Liver (tissue), 8 donors: ENCODE measurements at regions not wholly inside any gene's neighbourhood (a gene's known extent, or its start where the extent isn't known, plus 50 kb on each side); places are given as distances from the start of the nearest gene placed in this dataset.

Experiments used
- DNase-seq: peaks from one replicate; pipeline ENCODE4 v3.0.0-alpha.2; 2017; ENCODE audit warnings: low spot score
- H3K27ac ChIP-seq, 2 donors: one replicate each; pipeline ENCODE4 v1.7.0; 2013; ENCODE audit warnings: inconsistent platforms in 2 of 2, low read length in 2 of 2, control low read depth in 1 of 2, low read depth in 1 of 2, mild to moderate bottlenecking in 1 of 2
- H3K27me3 ChIP-seq, 4 donors: one replicate each; pipeline versions ENCODE4 v1.6.1 to v1.7.0; 2013; ENCODE audit warnings: low read length in 3 of 4, inconsistent platforms in 1 of 4, mild to moderate bottlenecking in 1 of 4, moderate library complexity in 1 of 4; ENCODE audit not compliant: control insufficient read depth in 4 of 4, insufficient read depth in 4 of 4
- H3K36me3 ChIP-seq, 4 donors: one replicate each; pipeline versions ENCODE4 v1.6.1 to v1.7.0; 2013; ENCODE audit warnings: low read length in 3 of 4, mild to moderate bottlenecking in 3 of 4, low read depth in 1 of 4, moderate library complexity in 1 of 4; ENCODE audit not compliant: control insufficient read depth in 4 of 4, insufficient read depth in 3 of 4
- H3K4me1 ChIP-seq, 4 donors: one replicate each; pipeline versions ENCODE4 v1.6.1 to v1.7.0; 2013; ENCODE audit warnings: low read length in 3 of 4, mild to moderate bottlenecking in 3 of 4, moderate library complexity in 1 of 4; ENCODE audit not compliant: control insufficient read depth in 4 of 4, insufficient read depth in 4 of 4
- H3K4me3 ChIP-seq, 3 donors: one replicate each; pipeline versions ENCODE4 v1.6.1 to v1.7.0; 2013; ENCODE audit warnings: low read length in 3 of 3, control low read depth in 1 of 3, low read depth in 1 of 3, mild to moderate bottlenecking in 1 of 3
- H3K9ac ChIP-seq, 2 donors: one replicate each; pipeline ENCODE4 v1.7.0; 2013; ENCODE audit warnings: low read length in 2 of 2, mild to moderate bottlenecking in 2 of 2, moderate library complexity in 2 of 2, control low read depth in 1 of 2, low read depth in 1 of 2
- H3K9me3 ChIP-seq, 4 donors: one replicate each; pipeline versions ENCODE4 v1.6.1 to v1.7.0; 2013; ENCODE audit warnings: low read length in 3 of 4; ENCODE audit not compliant: control insufficient read depth in 4 of 4
- ATF3 ChIP-seq: IDR thresholded peaks from 2 replicates; pipeline ENCODE4 v1.6.1; 2016; ENCODE audit warnings: antibody characterized with exemption
- EGR1 ChIP-seq, 2 donors: IDR thresholded peaks; 2 replicates each; pipeline ENCODE4 v1.6.1; 2016 to 2018; ENCODE audit warnings: antibody characterized with exemption in 2 of 2, low read depth in 2 of 2
- FOXA1 ChIP-seq: IDR thresholded peaks from 2 replicates; pipeline ENCODE4 v1.6.1; 2016; ENCODE audit warnings: antibody characterized with exemption
- FOXA2 ChIP-seq: IDR thresholded peaks from 2 replicates; pipeline ENCODE4 v1.6.1; 2016; ENCODE audit warnings: antibody characterized with exemption
- GABPA ChIP-seq, 2 donors: IDR thresholded peaks in 1 of 2; conservative IDR thresholded peaks in 1 of 2; 2 replicates each; pipeline ENCODE4 v1.6.1; 2016; ENCODE audit warnings: antibody characterized with exemption in 2 of 2, mild to moderate bottlenecking in 1 of 2, moderate library complexity in 1 of 2
- HNF4A ChIP-seq, 2 donors: conservative IDR thresholded peaks; 2 replicates each; pipeline ENCODE4 v1.6.1; 2016; ENCODE audit warnings: antibody characterized with exemption in 2 of 2, mild to moderate bottlenecking in 2 of 2
- HNF4G ChIP-seq: IDR thresholded peaks from 2 replicates; pipeline ENCODE4 v1.6.1; 2016; ENCODE audit warnings: antibody characterized with exemption
- JUND ChIP-seq, 2 donors: IDR thresholded peaks; 2 replicates each; pipeline ENCODE4 v1.6.1; 2016; ENCODE audit warnings: antibody characterized with exemption in 2 of 2
- MAX ChIP-seq: IDR thresholded peaks from 2 replicates; pipeline ENCODE4 v1.6.1; 2016; ENCODE audit warnings: antibody characterized with exemption
- NR2F2 ChIP-seq: IDR thresholded peaks from 2 replicates; pipeline ENCODE4 v1.6.1; 2016; ENCODE audit warnings: antibody characterized with exemption
- RXRA ChIP-seq, 2 donors: IDR thresholded peaks; 2 replicates each; pipeline ENCODE4 v1.6.1; 2017 to 2018; ENCODE audit warnings: antibody characterized with exemption in 2 of 2, mild to moderate bottlenecking in 1 of 2
- SP1 ChIP-seq: IDR thresholded peaks from 2 replicates; pipeline ENCODE4 v1.6.1; 2018; ENCODE audit warnings: antibody characterized with exemption, mild to moderate bottlenecking
- TAF1 ChIP-seq: conservative IDR thresholded peaks from 2 replicates; pipeline ENCODE4 v1.6.1; 2016; ENCODE audit warnings: antibody characterized with exemption, mild to moderate bottlenecking
- YY1 ChIP-seq: IDR thresholded peaks from 2 replicates; pipeline ENCODE4 v1.6.1; 2016; ENCODE audit warnings: antibody characterized with exemption, mild to moderate bottlenecking
- ZBTB33 ChIP-seq: IDR thresholded peaks from 2 replicates; pipeline ENCODE4 v1.6.1; 2016; ENCODE audit warnings: antibody characterized with exemption
- WGBS: extraction: QIAGEN DNeasy Blood & Tissue Kit; methylation state at CpG from one replicate; pipeline ENCODE4 v1.1.7; 2013; 5-methylcytosine and 5-hydroxymethylcytosine counted together
- TF ChIP-seq, protein P1 (sequence below): IDR thresholded peaks from 2 replicates; pipeline ENCODE4 v1.6.1; 2016; ENCODE audit warnings: antibody characterized with exemption, mild to moderate bottlenecking
- TF ChIP-seq, protein P2 (sequence below): fragments of 150-350 bp; IDR thresholded peaks from 2 replicates; pipeline ENCODE4 v1.5.1; 2017; ENCODE audit warnings: improper control_type of control experiment, low read depth, low read length; ENCODE audit not compliant: missing input control
- donor health status: healthy.
- donor health status: healthy.
- donor health status: healthy.
- donor health status: healthy.
- donor health status: healthy.

GRCh38 chr3:33971055-33971454 is 172.6 kb downstream of the PDCD6IP start:
- peaks cover 0 to 6% (median 4%) of the 10 kb centered on the region in 4 donors for H3K9me3 ChIP-seq

GRCh38 chr3:33975463-33975862 is 177.0 kb downstream of the PDCD6IP start:
- no peak overlapping the region for H3K4me3 ChIP-seq
- DNase-seq, result no peak
- H3K9ac ChIP-seq, result no peak overlapping the region
- TF ChIP-seq, protein P1, sequence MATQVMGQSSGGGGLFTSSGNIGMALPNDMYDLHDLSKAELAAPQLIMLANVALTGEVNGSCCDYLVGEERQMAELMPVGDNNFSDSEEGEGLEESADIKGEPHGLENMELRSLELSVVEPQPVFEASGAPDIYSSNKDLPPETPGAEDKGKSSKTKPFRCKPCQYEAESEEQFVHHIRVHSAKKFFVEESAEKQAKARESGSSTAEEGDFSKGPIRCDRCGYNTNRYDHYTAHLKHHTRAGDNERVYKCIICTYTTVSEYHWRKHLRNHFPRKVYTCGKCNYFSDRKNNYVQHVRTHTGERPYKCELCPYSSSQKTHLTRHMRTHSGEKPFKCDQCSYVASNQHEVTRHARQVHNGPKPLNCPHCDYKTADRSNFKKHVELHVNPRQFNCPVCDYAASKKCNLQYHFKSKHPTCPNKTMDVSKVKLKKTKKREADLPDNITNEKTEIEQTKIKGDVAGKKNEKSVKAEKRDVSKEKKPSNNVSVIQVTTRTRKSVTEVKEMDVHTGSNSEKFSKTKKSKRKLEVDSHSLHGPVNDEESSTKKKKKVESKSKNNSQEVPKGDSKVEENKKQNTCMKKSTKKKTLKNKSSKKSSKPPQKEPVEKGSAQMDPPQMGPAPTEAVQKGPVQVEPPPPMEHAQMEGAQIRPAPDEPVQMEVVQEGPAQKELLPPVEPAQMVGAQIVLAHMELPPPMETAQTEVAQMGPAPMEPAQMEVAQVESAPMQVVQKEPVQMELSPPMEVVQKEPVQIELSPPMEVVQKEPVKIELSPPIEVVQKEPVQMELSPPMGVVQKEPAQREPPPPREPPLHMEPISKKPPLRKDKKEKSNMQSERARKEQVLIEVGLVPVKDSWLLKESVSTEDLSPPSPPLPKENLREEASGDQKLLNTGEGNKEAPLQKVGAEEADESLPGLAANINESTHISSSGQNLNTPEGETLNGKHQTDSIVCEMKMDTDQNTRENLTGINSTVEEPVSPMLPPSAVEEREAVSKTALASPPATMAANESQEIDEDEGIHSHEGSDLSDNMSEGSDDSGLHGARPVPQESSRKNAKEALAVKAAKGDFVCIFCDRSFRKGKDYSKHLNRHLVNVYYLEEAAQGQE, result no peak
- TF ChIP-seq HNF4G, result no peak
- TF ChIP-seq TAF1, result no peak
- TF ChIP-seq EGR1 (IDR thresholded peaks at IDR 0.05; ENCODE audit: low read depth in 2 of 2), result no peak
- TF ChIP-seq GABPA (IDR thresholded peaks at IDR 0.05 in 1 of 2, conservative IDR thresholded peaks at IDR 0.05 in 1 of 2), result no peak
- no peak for TF ChIP-seq JUND (IDR thresholded peaks at IDR 0.05)
- no peak for TF ChIP-seq ZBTB33
- TF ChIP-seq RXRA (IDR thresholded peaks at IDR 0.05), result no peak
- no peak for TF ChIP-seq FOXA2
- TF ChIP-seq SP1, result no peak
- TF ChIP-seq YY1, result no peak
- TF ChIP-seq, protein P2, sequence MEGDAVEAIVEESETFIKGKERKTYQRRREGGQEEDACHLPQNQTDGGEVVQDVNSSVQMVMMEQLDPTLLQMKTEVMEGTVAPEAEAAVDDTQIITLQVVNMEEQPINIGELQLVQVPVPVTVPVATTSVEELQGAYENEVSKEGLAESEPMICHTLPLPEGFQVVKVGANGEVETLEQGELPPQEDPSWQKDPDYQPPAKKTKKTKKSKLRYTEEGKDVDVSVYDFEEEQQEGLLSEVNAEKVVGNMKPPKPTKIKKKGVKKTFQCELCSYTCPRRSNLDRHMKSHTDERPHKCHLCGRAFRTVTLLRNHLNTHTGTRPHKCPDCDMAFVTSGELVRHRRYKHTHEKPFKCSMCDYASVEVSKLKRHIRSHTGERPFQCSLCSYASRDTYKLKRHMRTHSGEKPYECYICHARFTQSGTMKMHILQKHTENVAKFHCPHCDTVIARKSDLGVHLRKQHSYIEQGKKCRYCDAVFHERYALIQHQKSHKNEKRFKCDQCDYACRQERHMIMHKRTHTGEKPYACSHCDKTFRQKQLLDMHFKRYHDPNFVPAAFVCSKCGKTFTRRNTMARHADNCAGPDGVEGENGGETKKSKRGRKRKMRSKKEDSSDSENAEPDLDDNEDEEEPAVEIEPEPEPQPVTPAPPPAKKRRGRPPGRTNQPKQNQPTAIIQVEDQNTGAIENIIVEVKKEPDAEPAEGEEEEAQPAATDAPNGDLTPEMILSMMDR, result no peak
- TF ChIP-seq MAX, result no peak
- no peak for TF ChIP-seq NR2F2
- WGBS, result 83% methylated on average over 4 of the region's 4 CpGs
- H3K4me1 ChIP-seq, result no peaks in the 10 kb centered on the region
- H3K9me3 ChIP-seq, result peaks cover 0 to 4% (median 3%) of the 10 kb centered on the region in 4 donors
- H3K27ac ChIP-seq, result no peak overlapping the region
- H3K36me3 ChIP-seq, result no peaks in the 10 kb centered on the region
- H3K27me3 ChIP-seq, result no peaks in the 10 kb centered on the region

More at GRCh38 chr3:33971055-33971454, 172.6 kb downstream of the PDCD6IP start:
- WGBS, result 90% methylated on average over 1 of the region's 1 CpG
- no peak overlapping the region for H3K9ac ChIP-seq
- DNase-seq, result no peak
- no peaks in the 10 kb centered on the region for H3K4me1 ChIP-seq
- no peaks in the 10 kb centered on the region for H3K27me3 ChIP-seq
- no peaks in the 10 kb centered on the region for H3K36me3 ChIP-seq
- no peak overlapping the region for H3K4me3 ChIP-seq
- H3K27ac ChIP-seq, result no peak overlapping the region
- TF ChIP-seq TAF1 (no peak), EGR1 (IDR thresholded peaks at IDR 0.05; ENCODE audit: low read depth in 2 of 2) (no peak), FOXA1 (no peak), YY1 (no peak), ATF3 (no peak), JUND (IDR thresholded peaks at IDR 0.05) (no peak), HNF4A (conservative IDR thresholded peaks at IDR 0.05) (no peak), RXRA (IDR thresholded peaks at IDR 0.05) (no peak), HNF4G (no peak)
